Neural cell (in vitro differentiated cells): ENCODE measurements at regions not wholly inside any gene's neighbourhood (a gene's known extent, or its start where the extent isn't known, plus 50 kb on each side); places are given as distances from the start of the nearest gene placed in this dataset.

Experiments
- H2AFZ ChIP-seq: fragments of 200-600, 300-800 bp; sonication (generic), shearing (Covaris generic); 2 replicates; pipeline ENCODE4 v1.6.0; 2014; ENCODE audit warnings: low read depth, mild to moderate bottlenecking, antibody characterized with exemption, low read length, moderate library complexity
- H3F3A ChIP-seq: fragments of 200-600 bp; shearing (Covaris generic); 2 replicates; pipeline ENCODE4 v1.6.1; 2016; ENCODE audit warnings: mild to moderate bottlenecking, moderate library complexity, mixed read lengths, antibody characterized with exemption, low read length; ENCODE audit not compliant: insufficient read depth, poor library complexity, severe bottlenecking
- H3K27ac ChIP-seq: fragments of 200-600, 300-800 bp; sonication (generic), shearing (Covaris generic); 2 replicates; pipeline ENCODE4 v1.5.1; 2014; ENCODE audit warnings: mild to moderate bottlenecking, low read length, moderate library complexity
- H3K27me3 ChIP-seq: fragments of 300-800, 200-600 bp; sonication (generic), shearing (Covaris generic); 2 replicates; pipeline ENCODE4 v1.6.0; 2014; ENCODE audit warnings: mild to moderate bottlenecking, low read depth, low read length, moderate library complexity; ENCODE audit not compliant: insufficient read depth
- H3K36me3 ChIP-seq: fragments of 300-800, 200-600 bp; sonication (generic), shearing (Covaris generic); 2 replicates; pipeline ENCODE4 v1.5.1; 2014; ENCODE audit warnings: mild to moderate bottlenecking, antibody characterized with exemption, low read length, moderate library complexity; ENCODE audit not compliant: insufficient read depth
- H3K4me2 ChIP-seq: fragments of 300-800, 200-600 bp; sonication (generic), shearing (Covaris generic); 2 replicates; pipeline ENCODE4 v1.6.0; 2014; ENCODE audit warnings: mild to moderate bottlenecking, low read length
- H3K4me3 ChIP-seq: fragments of 300-800, 200-600 bp; sonication (generic), shearing (Covaris generic); 2 replicates; pipeline ENCODE4 v1.5.1; 2014; ENCODE audit warnings: mild to moderate bottlenecking, low read length, moderate library complexity
- H3K79me2 ChIP-seq: fragments of 200-600 bp; shearing (Covaris generic); replicated peaks from 2 replicates; pipeline ENCODE4 v1.6.0; 2014; ENCODE audit warnings: mild to moderate bottlenecking, low read length, moderate library complexity; ENCODE audit not compliant: insufficient read depth
- H3K9ac ChIP-seq: fragments of 300-800, 200-600 bp; sonication (generic), shearing (Covaris generic); 2 replicates; pipeline ENCODE4 v1.6.1; 2016; ENCODE audit warnings: mild to moderate bottlenecking, low read length, mixed read lengths
- H3K9me2 ChIP-seq: fragments of 200-600 bp; shearing (Covaris generic); 2 replicates; pipeline ENCODE4 v1.6.1; 2016; ENCODE audit warnings: mild to moderate bottlenecking, low read length, mixed read lengths; ENCODE audit not compliant: insufficient read depth
- H3K9me3 ChIP-seq: fragments of 200-600, 300-800 bp; sonication (generic), shearing (Covaris generic); 2 replicates; pipeline ENCODE4 v1.6.1; 2016; ENCODE audit warnings: mild to moderate bottlenecking, mixed run types, low read length, moderate library complexity, mixed read lengths
- H4K20me1 ChIP-seq: fragments of 200-600 bp; shearing (Covaris generic); 2 replicates; pipeline ENCODE4 v1.6.1; 2016; ENCODE audit warnings: mild to moderate bottlenecking, mixed run types; ENCODE audit not compliant: insufficient read depth
- EP300 ChIP-seq: fragments of 450-650 bp; conservative IDR thresholded peaks from 2 replicates; pipeline ENCODE4 v1.6.1; 2014; ENCODE audit warnings: antibody characterized with exemption, mild to moderate bottlenecking, moderate library complexity; ENCODE audit not compliant: poor library complexity, severe bottlenecking
- EZH2 ChIP-seq: fragments of 200-600, 300-800 bp; shearing (Covaris generic), sonication (generic); IDR thresholded peaks from 2 replicates; pipeline ENCODE4 v1.6.1; 2014; ENCODE audit warnings: antibody characterized with exemption, low read length, borderline replicate concordance, mild to moderate bottlenecking; ENCODE audit not compliant: insufficient read depth, poor library complexity, severe bottlenecking
- MXI1 ChIP-seq: fragments of 450-650 bp; conservative IDR thresholded peaks from 2 replicates; pipeline ENCODE4 v1.6.1; 2014; ENCODE audit warnings: antibody characterized with exemption, mild to moderate bottlenecking; ENCODE audit not compliant: poor library complexity, severe bottlenecking
- POLR2AphosphoS5 ChIP-seq: IDR thresholded peaks from 2 replicates; pipeline ENCODE4 v1.6.1; 2012
- RAD21 ChIP-seq: fragments of 450-650 bp; conservative IDR thresholded peaks from 2 replicates; pipeline ENCODE4 v1.6.1; 2014; ENCODE audit warnings: antibody characterized with exemption, mild to moderate bottlenecking, moderate library complexity
- SMC3 ChIP-seq: fragments of 450-650 bp; conservative IDR thresholded peaks from 2 replicates; pipeline ENCODE4 v1.6.1; 2014; ENCODE audit warnings: antibody characterized with exemption, mild to moderate bottlenecking, moderate library complexity; ENCODE audit not compliant: poor library complexity
- TAF1 ChIP-seq: IDR thresholded peaks from 2 replicates; pipeline ENCODE4 v1.6.1; 2012; ENCODE audit warnings: low read depth
- TF ChIP-seq, protein P1 (sequence below): fragments of 450-650 bp; IDR thresholded peaks from 2 replicates; pipeline ENCODE4 v1.5.1; 2014; ENCODE audit warnings: antibody characterized with exemption, mild to moderate bottlenecking, moderate library complexity; ENCODE audit not compliant: poor library complexity, severe bottlenecking
- TF ChIP-seq, protein P2 (sequence below): IDR thresholded peaks from 2 replicates; pipeline ENCODE4 v1.6.1; 2012; ENCODE audit warnings: borderline replicate concordance

DNA sequence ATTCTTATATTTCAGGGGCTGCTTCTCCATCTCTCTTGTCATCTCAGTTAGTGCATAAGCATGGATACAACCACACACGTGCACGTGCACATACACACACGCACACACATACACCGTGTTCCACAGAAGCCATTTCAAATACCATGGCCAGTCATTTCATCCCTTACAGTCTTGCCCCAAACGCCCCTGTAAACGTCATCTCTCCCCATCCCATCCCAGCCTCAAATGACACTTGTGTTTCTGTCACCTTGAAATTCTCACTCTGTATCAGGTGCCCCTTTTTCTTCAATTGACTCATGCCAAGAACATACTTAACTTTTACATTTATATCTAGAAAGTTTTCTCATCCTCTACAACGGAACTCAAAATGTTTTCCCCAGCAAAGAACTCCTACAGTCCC, 220.5 kb downstream of the IRS2 start:
- Histone ChIP-seq H3F3A (no peaks in the 10 kb centered on the region), H2AFZ (no peak overlapping the region), H3K4me2 (no peak overlapping the region), H3K36me3 (no peaks in the 10 kb centered on the region), H3K9ac (no peak overlapping the region), H4K20me1 (no peaks in the 10 kb centered on the region), H3K27me3 (no peaks in the 10 kb centered on the region), H3K4me3 (no peak overlapping the region), H3K9me2 (no peaks in the 10 kb centered on the region), H3K27ac (no peak overlapping the region), H3K79me2 (no peaks in the 10 kb centered on the region), H3K9me3 (no peaks in the 10 kb centered on the region)
- TF ChIP-seq TAF1 (no peak), RAD21 (no peak), POLR2AphosphoS5 (no peak), MXI1 (no peak), EZH2 (no peak), SMC3 (no peak), EP300 (no peak)
- TF ChIP-seq, protein P1, sequence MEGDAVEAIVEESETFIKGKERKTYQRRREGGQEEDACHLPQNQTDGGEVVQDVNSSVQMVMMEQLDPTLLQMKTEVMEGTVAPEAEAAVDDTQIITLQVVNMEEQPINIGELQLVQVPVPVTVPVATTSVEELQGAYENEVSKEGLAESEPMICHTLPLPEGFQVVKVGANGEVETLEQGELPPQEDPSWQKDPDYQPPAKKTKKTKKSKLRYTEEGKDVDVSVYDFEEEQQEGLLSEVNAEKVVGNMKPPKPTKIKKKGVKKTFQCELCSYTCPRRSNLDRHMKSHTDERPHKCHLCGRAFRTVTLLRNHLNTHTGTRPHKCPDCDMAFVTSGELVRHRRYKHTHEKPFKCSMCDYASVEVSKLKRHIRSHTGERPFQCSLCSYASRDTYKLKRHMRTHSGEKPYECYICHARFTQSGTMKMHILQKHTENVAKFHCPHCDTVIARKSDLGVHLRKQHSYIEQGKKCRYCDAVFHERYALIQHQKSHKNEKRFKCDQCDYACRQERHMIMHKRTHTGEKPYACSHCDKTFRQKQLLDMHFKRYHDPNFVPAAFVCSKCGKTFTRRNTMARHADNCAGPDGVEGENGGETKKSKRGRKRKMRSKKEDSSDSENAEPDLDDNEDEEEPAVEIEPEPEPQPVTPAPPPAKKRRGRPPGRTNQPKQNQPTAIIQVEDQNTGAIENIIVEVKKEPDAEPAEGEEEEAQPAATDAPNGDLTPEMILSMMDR = no peak
- TF ChIP-seq, protein P2, sequence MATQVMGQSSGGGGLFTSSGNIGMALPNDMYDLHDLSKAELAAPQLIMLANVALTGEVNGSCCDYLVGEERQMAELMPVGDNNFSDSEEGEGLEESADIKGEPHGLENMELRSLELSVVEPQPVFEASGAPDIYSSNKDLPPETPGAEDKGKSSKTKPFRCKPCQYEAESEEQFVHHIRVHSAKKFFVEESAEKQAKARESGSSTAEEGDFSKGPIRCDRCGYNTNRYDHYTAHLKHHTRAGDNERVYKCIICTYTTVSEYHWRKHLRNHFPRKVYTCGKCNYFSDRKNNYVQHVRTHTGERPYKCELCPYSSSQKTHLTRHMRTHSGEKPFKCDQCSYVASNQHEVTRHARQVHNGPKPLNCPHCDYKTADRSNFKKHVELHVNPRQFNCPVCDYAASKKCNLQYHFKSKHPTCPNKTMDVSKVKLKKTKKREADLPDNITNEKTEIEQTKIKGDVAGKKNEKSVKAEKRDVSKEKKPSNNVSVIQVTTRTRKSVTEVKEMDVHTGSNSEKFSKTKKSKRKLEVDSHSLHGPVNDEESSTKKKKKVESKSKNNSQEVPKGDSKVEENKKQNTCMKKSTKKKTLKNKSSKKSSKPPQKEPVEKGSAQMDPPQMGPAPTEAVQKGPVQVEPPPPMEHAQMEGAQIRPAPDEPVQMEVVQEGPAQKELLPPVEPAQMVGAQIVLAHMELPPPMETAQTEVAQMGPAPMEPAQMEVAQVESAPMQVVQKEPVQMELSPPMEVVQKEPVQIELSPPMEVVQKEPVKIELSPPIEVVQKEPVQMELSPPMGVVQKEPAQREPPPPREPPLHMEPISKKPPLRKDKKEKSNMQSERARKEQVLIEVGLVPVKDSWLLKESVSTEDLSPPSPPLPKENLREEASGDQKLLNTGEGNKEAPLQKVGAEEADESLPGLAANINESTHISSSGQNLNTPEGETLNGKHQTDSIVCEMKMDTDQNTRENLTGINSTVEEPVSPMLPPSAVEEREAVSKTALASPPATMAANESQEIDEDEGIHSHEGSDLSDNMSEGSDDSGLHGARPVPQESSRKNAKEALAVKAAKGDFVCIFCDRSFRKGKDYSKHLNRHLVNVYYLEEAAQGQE = no peak

DNA sequence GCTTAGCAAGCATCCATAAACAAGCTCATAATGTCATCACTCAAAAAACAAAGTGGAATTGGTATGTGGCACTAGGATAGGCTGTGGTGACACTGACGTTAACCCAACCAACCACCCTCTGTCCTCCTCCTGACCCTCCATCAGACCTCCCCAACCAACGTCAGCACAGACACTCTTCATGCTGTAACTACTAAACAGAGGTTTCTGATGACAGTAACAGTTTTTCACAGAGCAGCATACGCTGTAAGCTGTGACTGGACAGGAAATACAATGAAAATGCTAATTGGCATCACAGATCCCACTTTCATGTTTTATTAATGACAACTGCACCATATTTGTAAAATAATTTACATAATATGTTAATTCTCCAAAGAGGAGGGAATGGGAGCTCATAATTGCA, 238.0 kb downstream of the IRS2 start:
- Histone ChIP-seq H3K4me2 (no peak overlapping the region), H2AFZ (no peak overlapping the region), H3K4me3 (no peak overlapping the region), H4K20me1 (no peaks in the 10 kb centered on the region), H3K27ac (peak overlapping the region; percentile 53), H3K9me2 (no peaks in the 10 kb centered on the region), H3K36me3 (no peaks in the 10 kb centered on the region), H3K79me2 (no peaks in the 10 kb centered on the region), H3K9me3 (no peaks in the 10 kb centered on the region), H3F3A (no peaks in the 10 kb centered on the region), H3K9ac (peak overlapping the region; percentile 22), H3K27me3 (no peaks in the 10 kb centered on the region)
- TF ChIP-seq, protein P1 = no peak
- TF ChIP-seq, protein P2 = no peak
- TF ChIP-seq TAF1 = no peak
- no peak for TF ChIP-seq POLR2AphosphoS5
- TF ChIP-seq RAD21 = no peak
- no peak for TF ChIP-seq EZH2
- TF ChIP-seq MXI1 = no peak
- TF ChIP-seq EP300 = no peak
- TF ChIP-seq SMC3 = no peak
